H1 (cell line): ENCODE measurements at regions not wholly inside any gene's neighbourhood (a gene's known extent, or its start where the extent isn't known, plus 50 kb on each side); places are given as distances from the start of the nearest gene placed in this dataset.

Source experiments
- CTCF ChIA-PET: fragments of 300-600 bp; sonication (Branson Sonifier 250); formaldehyde crosslinking; loops from one replicate; lab custom pipeline; 2021; ENCODE audit not compliant: partially characterized antibody; lab: Charles Lee
- POLR2A ChIA-PET: fragments of 300-600 bp; sonication (Branson Sonifier 250); formaldehyde crosslinking; loops from one replicate; lab custom pipeline; 2021; ENCODE audit warnings: inconsistent platforms; ENCODE audit not compliant: partially characterized antibody; lab: Charles Lee
- DNase-seq, 2 experiments: peaks; one replicate each; pipeline versions ENCODE4 v3.0.0 to v3.0.0-alpha.2; 2010 to 2022; ENCODE audit warnings: low spot score in 2 of 2, low read depth in 1 of 2, mixed read lengths in 1 of 2
- FAIRE-seq: peaks from 2 replicates; lab custom pipeline; 2011; peaks lifted over from hg19 to GRCh38; lab: Jason Lieb, UNC
- H2AFZ ChIP-seq: 2 replicates; pipeline ENCODE4 v1.8.1; 2012; ENCODE audit warnings: low read length, inconsistent platforms
- H2AK5ac ChIP-seq: 2 replicates; pipeline ENCODE4 v1.6.1; 2013; ENCODE audit warnings: low read depth, low read length
- H2BK120ac ChIP-seq: replicated peaks from 2 replicates; pipeline ENCODE3; 2013; ENCODE audit warnings: low read depth, low read length, inconsistent platforms
- H2BK12ac ChIP-seq: 2 replicates; pipeline ENCODE4 v1.6.1; 2013; ENCODE audit warnings: low read depth, low read length
- H2BK15ac ChIP-seq: 2 replicates; pipeline ENCODE4 v1.6.1; 2013; ENCODE audit warnings: low read length
- H2BK20ac ChIP-seq: 2 replicates; pipeline ENCODE4 v1.6.1; 2013; ENCODE audit warnings: low read length
- H2BK5ac ChIP-seq: 2 replicates; pipeline ENCODE4 v1.6.1; 2013; ENCODE audit warnings: low read depth, low read length
- H3K14ac ChIP-seq: 2 replicates; pipeline ENCODE4 v1.6.1; 2013; ENCODE audit warnings: inconsistent platforms; ENCODE audit not compliant: insufficient read length
- H3K18ac ChIP-seq: 2 replicates; pipeline ENCODE4 v1.6.1; 2013; ENCODE audit warnings: low read length; ENCODE audit errors: extremely low read depth
- H3K23ac ChIP-seq: 2 replicates; pipeline ENCODE4 v1.6.1; 2013; ENCODE audit warnings: inconsistent platforms; ENCODE audit not compliant: insufficient read length
- H3K23me2 ChIP-seq: 2 replicates; pipeline ENCODE4 v1.6.1; 2013; ENCODE audit warnings: low read depth, low read length
- H3K27ac ChIP-seq: 2 replicates; pipeline ENCODE4 v1.6.1; 2011; ENCODE audit warnings: low read depth, low read length, inconsistent platforms
- H3K27me3 ChIP-seq, 4 experiments: replicated peaks in 1 of 4; 1 replicate in 1 of 4; 2 replicates in 3 of 4; pipeline versions ENCODE4 v1.6.1 to v1.8.1; 2011 to 2013; ENCODE audit warnings: low read length in 3 of 4, mild to moderate bottlenecking in 3 of 4, inconsistent platforms in 2 of 4, mixed read lengths in 2 of 4, moderate library complexity in 1 of 4; ENCODE audit not compliant: control insufficient read depth in 3 of 4, insufficient read depth in 3 of 4; ENCODE audit errors: extremely low read depth in 1 of 4
- H3K36me3 ChIP-seq, 4 experiments: 2 replicates each; pipeline versions ENCODE4 v1.6.1 to v1.8.1; 2011 to 2013; ENCODE audit warnings: mild to moderate bottlenecking in 4 of 4, low read length in 3 of 4, moderate library complexity in 2 of 4, control low read depth in 1 of 4, inconsistent platforms in 1 of 4; ENCODE audit not compliant: insufficient read depth in 4 of 4, control insufficient read depth in 2 of 4
- H3K4ac ChIP-seq: replicated peaks from 2 replicates; pipeline ENCODE3; 2013; ENCODE audit warnings: low read length, low read depth, mixed read lengths, inconsistent platforms; ENCODE audit not compliant: insufficient read length
- H3K4me1 ChIP-seq, 4 experiments: replicated peaks in 1 of 4; 1 replicate in 1 of 4; 2 replicates in 3 of 4; pipeline versions ENCODE4 v1.6.1 to v1.8.1; 2011 to 2013; ENCODE audit warnings: low read length in 3 of 4, inconsistent platforms in 2 of 4, mixed read lengths in 1 of 4; ENCODE audit not compliant: insufficient read depth in 4 of 4, control insufficient read depth in 3 of 4
- H3K4me2 ChIP-seq, 2 experiments: 2 replicates each; pipeline versions ENCODE4 v1.6.1 to v1.8.1; 2011 to 2013; ENCODE audit warnings: low read depth in 2 of 2, low read length in 2 of 2, control low read depth in 1 of 2, inconsistent platforms in 1 of 2, mild to moderate bottlenecking in 1 of 2; ENCODE audit not compliant: insufficient read depth in 1 of 2
- H3K4me3 ChIP-seq, 4 experiments: fragments of 200-600, 300-600 bp in 1 of 4; sonication (generic), shearing (Covaris generic), sonication (Bioruptor Twin) in 1 of 4; 2 replicates each; pipeline versions ENCODE4 v1.5.1 to v1.8.1; 2011 to 2016; ENCODE audit warnings: low read length in 4 of 4, low read depth in 3 of 4, control low read depth in 2 of 4, inconsistent platforms in 2 of 4, mild to moderate bottlenecking in 2 of 4, mixed read lengths in 1 of 4, moderate library complexity in 1 of 4; ENCODE audit not compliant: insufficient read depth in 2 of 4; ENCODE audit errors: extremely low read depth in 1 of 4
- H3K56ac ChIP-seq: replicated peaks from 2 replicates; pipeline ENCODE3; 2013; ENCODE audit warnings: low read depth, mild to moderate bottlenecking, mixed read lengths, low read length, inconsistent platforms; ENCODE audit not compliant: insufficient read length
- H3K79me1 ChIP-seq: 2 replicates; pipeline ENCODE4 v1.6.1; 2013; ENCODE audit warnings: low read depth, low read length, control low read depth
- H3K79me2 ChIP-seq, 2 experiments: 2 replicates each; pipeline versions ENCODE4 v1.6.1 to v1.8.1; 2012 to 2013; ENCODE audit warnings: low read length in 2 of 2, mild to moderate bottlenecking in 2 of 2, inconsistent platforms in 1 of 2; ENCODE audit not compliant: insufficient read depth in 2 of 2, control insufficient read depth in 1 of 2
- H3K9ac ChIP-seq, 4 experiments: replicated peaks in 1 of 4; 1 replicate in 1 of 4; 2 replicates in 3 of 4; pipeline versions ENCODE4 v1.6.1 to v1.8.1; 2011 to 2013; ENCODE audit warnings: low read depth in 3 of 4, low read length in 3 of 4, control low read depth in 2 of 4, mild to moderate bottlenecking in 2 of 4, moderate library complexity in 2 of 4, inconsistent platforms in 1 of 4; ENCODE audit errors: extremely low read depth in 1 of 4
- H3K9me3 ChIP-seq, 2 experiments: 2 replicates each; pipeline versions ENCODE4 v1.6.1 to v1.8.1; 2012 to 2013; ENCODE audit warnings: mild to moderate bottlenecking in 2 of 2, moderate library complexity in 2 of 2, control low read depth in 1 of 2, inconsistent platforms in 1 of 2, low read depth in 1 of 2, low read length in 1 of 2, mixed read lengths in 1 of 2; ENCODE audit not compliant: insufficient read depth in 2 of 2
- H4K20me1 ChIP-seq, 2 experiments: replicated peaks in 1 of 2; 2 replicates each; pipeline versions ENCODE3 to v1.8.1; 2011 to 2013; ENCODE audit warnings: inconsistent platforms in 2 of 2, low read length in 2 of 2, mild to moderate bottlenecking in 1 of 2; ENCODE audit not compliant: insufficient read depth in 2 of 2, control insufficient read depth in 1 of 2
- H4K5ac ChIP-seq: 2 replicates; pipeline ENCODE4 v1.6.1; 2013; ENCODE audit warnings: low read length, low read depth, mixed read lengths, inconsistent platforms; ENCODE audit not compliant: insufficient read length
- H4K8ac ChIP-seq: 2 replicates; pipeline ENCODE4 v1.8.0; 2013; ENCODE audit warnings: mild to moderate bottlenecking, moderate library complexity, low read length, inconsistent platforms; ENCODE audit not compliant: insufficient read depth; ENCODE audit errors: extremely low read depth
- H4K91ac ChIP-seq: replicated peaks from 2 replicates; pipeline ENCODE3; 2013; ENCODE audit warnings: low read length, mixed read lengths, inconsistent platforms; ENCODE audit not compliant: insufficient read length
- JUN ChIP-seq: IDR thresholded peaks from 2 replicates; pipeline ENCODE4 v1.6.1; 2011; ENCODE audit warnings: low read depth, mild to moderate bottlenecking, improper control_type of control experiment, low read length
- JUND ChIP-seq: IDR thresholded peaks from 2 replicates; pipeline ENCODE4 v1.6.1; 2011; ENCODE audit warnings: mild to moderate bottlenecking, improper control_type of control experiment, low read length
- ZNF274 ChIP-seq: IDR thresholded peaks from 2 replicates; pipeline ENCODE4 v1.7.0; 2012; ENCODE audit warnings: low read length, borderline replicate concordance; ENCODE audit errors: extremely low read depth
- WGBS, 2 experiments: shearing (Covaris generic) in 1 of 2; methylation state at CpG; one replicate each; pipeline versions ENCODE4 v1.1.6 to v1.1.7; 2013 to 2015; ENCODE audit warnings: low lambda C conversion rate in 2 of 2, mixed read lengths in 2 of 2, inconsistent platforms in 1 of 2, low coverage in 1 of 2, missing lambda C conversion rate in 1 of 2; ENCODE audit not compliant: insufficient replicate concordance in 2 of 2, insufficient coverage in 1 of 2, insufficient read length in 1 of 2; ENCODE audit errors: extremely low coverage in 1 of 2, missing lambda C conversion rate in 1 of 2; 5-methylcytosine and 5-hydroxymethylcytosine counted together

GRCh38 chr13:18953139-18953930, 228.3 kb downstream of the TUBA3C start:
- no peak overlapping the region for H3K56ac ChIP-seq
- ChIA-PET CTCF (no interaction called here), POLR2A (no interaction called here)
- H2BK12ac ChIP-seq: no peak overlapping the region
- no peaks in the 10 kb centered on the region for H3K79me2 ChIP-seq
- no peak overlapping the region for H3K27ac ChIP-seq
- H3K4me2 ChIP-seq: no peak overlapping the region
- no peaks in the 10 kb centered on the region for H3K79me1 ChIP-seq
- no peak overlapping the region for H2AFZ ChIP-seq
- H3K14ac ChIP-seq: no peak overlapping the region
- H3K4me1 ChIP-seq: no peaks in the 10 kb centered on the region
- no peak overlapping the region for H2AK5ac ChIP-seq
- no peak overlapping the region for H3K4ac ChIP-seq
- no peak overlapping the region for H3K18ac ChIP-seq
- no peak overlapping the region for H4K91ac ChIP-seq
- TF ChIP-seq JUN: no peak
- TF ChIP-seq JUND: no peak
- no peak for TF ChIP-seq ZNF274
- TF ChIP-seq, all 59 proteins: peak for 0
- Histone ChIP-seq H3K9me3 (peaks cover 79 to 95% of the 10 kb centered on the region in 2 experiments), H3K23me2 (peaks cover 13% of the 10 kb centered on the region; the same call in 1 of the 2 replicates), H3K4me3 (no peak overlapping the region), H2BK15ac (no peak overlapping the region), H2BK5ac (no peak overlapping the region), H3K23ac (no peak overlapping the region), H4K8ac (no peak overlapping the region), H3K36me3 (no peaks in the 10 kb centered on the region), H3K27me3 (no peaks in the 10 kb centered on the region), H3K9ac (no peak overlapping the region), H4K5ac (no peak overlapping the region), H2BK120ac (no peak overlapping the region), H2BK20ac (no peak overlapping the region), H4K20me1 (peaks cover 0 to 7% of the 10 kb centered on the region in 2 experiments)
- DNase-seq: no peak
- FAIRE-seq: no peak
- 74% methylated on average over 8 of the region's 8 CpGs; no CpG with 5 or more reads in 1 of the 2 experiments for WGBS, 2 experiments
